Fibroblast of lung (primary cell): ENCODE measurements at regions not wholly inside any gene's neighbourhood (a gene's known extent, or its start where the extent isn't known, plus 50 kb on each side); places are given as distances from the start of the nearest gene placed in this dataset.

ENCODE experiments used
- CTCF ChIP-seq, 2 donors: IDR thresholded peaks in 1 of 2; conservative IDR thresholded peaks in 1 of 2; 1 replicate in 1 of 2; 2 replicates in 1 of 2; pipeline ENCODE4 v1.5.1; 2011 to 2012; ENCODE audit warnings: low read length in 2 of 2, control low read depth in 1 of 2, inconsistent platforms in 1 of 2, low read depth in 1 of 2, mild to moderate bottlenecking in 1 of 2
- EZH2 ChIP-seq: IDR thresholded peaks from 2 replicates; pipeline ENCODE4 v1.5.1; 2012; ENCODE audit warnings: low read length, control low read depth, mild to moderate bottlenecking; ENCODE audit errors: missing control alignments

- no peak for TF ChIP-seq CTCF (conservative IDR thresholded peaks at IDR 0.05 in 1 of 2, IDR thresholded peaks at IDR 0.05 in 1 of 2; ENCODE audit: low read depth in 1 of 2, low read length in 2 of 2)
- TF ChIP-seq EZH2, result no peak
Measured at GRCh38 chr9:22916148-22916547, 469.5 kb downstream of the DMRTA1 start.
